CD14-positive monocyte (primary cell): ENCODE measurements at regions not wholly inside any gene's neighbourhood (a gene's known extent, or its start where the extent isn't known, plus 50 kb on each side); places are given as distances from the start of the nearest gene placed in this dataset.

ENCODE experiments used
- DNase-seq, 3 donors: peaks; one replicate each; pipeline ENCODE4 v3.0.0-alpha.2; 2011 to 2022
- H2AFZ ChIP-seq: 2 replicates; pipeline ENCODE4 v1.6.0; 2012; ENCODE audit warnings: mild to moderate bottlenecking, low read depth, low read length, inconsistent platforms; ENCODE audit not compliant: insufficient read depth, poor library complexity, severe bottlenecking
- H3K27ac ChIP-seq, 2 donors: 1 replicate in 1 of 2; 2 replicates in 1 of 2; pipeline ENCODE4 v1.5.1; 2012 to 2013; ENCODE audit warnings: low read length in 2 of 2, control low read depth in 1 of 2, inconsistent platforms in 1 of 2, low read depth in 1 of 2, mild to moderate bottlenecking in 1 of 2
- H3K27me3 ChIP-seq, 2 donors: one replicate each; pipeline versions ENCODE4 v1.6.0 to v1.6.1; 2011 to 2013; ENCODE audit warnings: low read length in 2 of 2; ENCODE audit not compliant: control insufficient read depth in 2 of 2, insufficient read depth in 2 of 2
- H3K36me3 ChIP-seq, 2 donors: replicated peaks in 1 of 2; 1 replicate in 1 of 2; 2 replicates in 1 of 2; pipeline versions ENCODE4 v1.5.1 to v1.6.1; 2012 to 2013; ENCODE audit warnings: low read length in 2 of 2, control low read depth in 1 of 2, inconsistent platforms in 1 of 2, mild to moderate bottlenecking in 1 of 2; ENCODE audit not compliant: insufficient read depth in 2 of 2, control insufficient read depth in 1 of 2
- H3K4me1 ChIP-seq, 2 donors: 1 replicate in 1 of 2; 2 replicates in 1 of 2; pipeline versions ENCODE4 v1.5.1 to v1.6.1; 2012 to 2013; ENCODE audit warnings: low read length in 2 of 2, control low read depth in 1 of 2, inconsistent platforms in 1 of 2, mild to moderate bottlenecking in 1 of 2, moderate library complexity in 1 of 2; ENCODE audit not compliant: insufficient read depth in 2 of 2, control insufficient read depth in 1 of 2
- H3K4me2 ChIP-seq: replicated peaks from 2 replicates; pipeline ENCODE3; 2012; ENCODE audit warnings: low read length, moderate library complexity, mild to moderate bottlenecking; ENCODE audit not compliant: poor library complexity, severe bottlenecking; ENCODE audit errors: extremely low read depth
- H3K4me3 ChIP-seq, 3 experiments: fragments of 200-600 bp in 1 of 3; sonication (generic) in 1 of 3; replicated peaks in 1 of 3; 1 replicate in 2 of 3; 2 replicates in 1 of 3; pipeline ENCODE4 v1.5.1; 2011 to 2013; ENCODE audit warnings: low read length in 3 of 3, mild to moderate bottlenecking in 3 of 3, control low read depth in 2 of 3, low read depth in 2 of 3, inconsistent platforms in 1 of 3, moderate library complexity in 1 of 3
- H3K79me2 ChIP-seq: 2 replicates; pipeline ENCODE4 v1.6.0; 2012; ENCODE audit warnings: mild to moderate bottlenecking, control low read depth, inconsistent platforms, low read length, moderate library complexity; ENCODE audit not compliant: insufficient read depth
- H3K9ac ChIP-seq: 2 replicates; pipeline ENCODE4 v1.6.0; 2017; ENCODE audit warnings: low read length, mild to moderate bottlenecking; ENCODE audit not compliant: insufficient read depth, poor library complexity, severe bottlenecking
- H3K9me3 ChIP-seq, 2 donors: replicated peaks in 1 of 2; 1 replicate in 1 of 2; 2 replicates in 1 of 2; pipeline versions ENCODE4 v1.5.1 to v1.6.1; 2012 to 2013; ENCODE audit warnings: low read length in 2 of 2, control low read depth in 1 of 2; ENCODE audit not compliant: control insufficient read depth in 1 of 2, insufficient read depth in 1 of 2
- H4K20me1 ChIP-seq: 2 replicates; pipeline ENCODE4 v1.6.0; 2012; ENCODE audit warnings: mild to moderate bottlenecking, low read length, control low read depth, moderate library complexity; ENCODE audit not compliant: insufficient read depth
- H3K27ac Mint-ChIP-seq, 7 donors: one replicate each; pipeline ENCODE4 v1.8.0; 2020; ENCODE audit warnings: mild to moderate bottlenecking in 7 of 7, mixed read lengths in 7 of 7, moderate library complexity in 6 of 7, inconsistent platforms in 2 of 7
- H3K27me3 Mint-ChIP-seq, 3 donors: one replicate each; pipeline ENCODE4 v1.8.0; 2021 to 2022; ENCODE audit warnings: low read depth in 3 of 3, mild to moderate bottlenecking in 3 of 3, mixed read lengths in 3 of 3, moderate library complexity in 3 of 3, inconsistent platforms in 1 of 3
- H3K36me3 Mint-ChIP-seq, 2 donors: one replicate each; pipeline ENCODE4 v1.8.0; 2020; ENCODE audit warnings: mixed read lengths in 2 of 2, inconsistent platforms in 1 of 2, mild to moderate bottlenecking in 1 of 2
- H3K4me1 Mint-ChIP-seq: one replicate; pipeline ENCODE4 v1.8.0; 2020; ENCODE audit warnings: mild to moderate bottlenecking, mixed read lengths
- H3K4me3 Mint-ChIP-seq, 2 donors: one replicate each; pipeline ENCODE4 v1.8.0; 2020; ENCODE audit warnings: mild to moderate bottlenecking in 2 of 2, mixed read lengths in 2 of 2, moderate library complexity in 1 of 2
- H3K9me3 Mint-ChIP-seq, 7 donors: one replicate each; pipeline ENCODE4 v1.8.0; 2020 to 2022; ENCODE audit warnings: mixed read lengths in 7 of 7, mild to moderate bottlenecking in 6 of 7, moderate library complexity in 6 of 7, inconsistent platforms in 2 of 7
- CTCF ChIP-seq: fragments of 200-600 bp; IDR thresholded peaks from one replicate; pipeline ENCODE4 v1.8.0; 2022; ENCODE audit warnings: antibody characterized with exemption, mild to moderate bottlenecking
- WGBS: methylation state at CpG from one replicate; pipeline ENCODE4 v1.1.5; 2013; ENCODE audit warnings: missing lambda C conversion rate; ENCODE audit not compliant: insufficient coverage; 5-methylcytosine and 5-hydroxymethylcytosine counted together
- intact Hi-C, 2 donors: fragments of 100-400 bp; cut with micrococcal nuclease; formaldehyde crosslinking; loops; one replicate each; pipeline versions ENCODE4 v1.15.0 to v1.15.1; 2023

- H3K9ac ChIP-seq: no peak overlapping the region
- TF ChIP-seq CTCF: no peak
- no peaks in the 10 kb centered on the region for H4K20me1 ChIP-seq
- no peaks in the 10 kb centered on the region for H3K4me1 ChIP-seq
- no peaks in the 10 kb centered on the region for H3K27me3 ChIP-seq
- no peaks in the 10 kb centered on the region for H3K36me3 Mint-ChIP-seq
- no peaks in the 10 kb centered on the region for H3K27me3 Mint-ChIP-seq
- no peak overlapping the region for H3K4me2 ChIP-seq
- DNase-seq: no peak
- peaks cover 8% of the 10 kb centered on the region for H3K4me1 Mint-ChIP-seq
- no peak overlapping the region for H3K4me3 ChIP-seq
- H3K79me2 ChIP-seq: no peaks in the 10 kb centered on the region
- H3K27ac ChIP-seq: no peak overlapping the region
- 100% methylated on average over 1 of the region's 4 CpGs for WGBS
- intact Hi-C loops: no loop called here
- H2AFZ ChIP-seq: no peak overlapping the region
- no peak overlapping the region for H3K27ac Mint-ChIP-seq
- peaks cover 17 to 35% (median 24%) of the 10 kb centered on the region in 7 donors for H3K9me3 Mint-ChIP-seq
- H3K4me3 Mint-ChIP-seq: no peak overlapping the region
- no peaks in the 10 kb centered on the region for H3K36me3 ChIP-seq
- peaks cover 23 to 40% of the 10 kb centered on the region in 2 donors for H3K9me3 ChIP-seq
Observed at GRCh38 chr3:154571553-154572226, 141.7 kb upstream of the GPR149 start.

DNA sequence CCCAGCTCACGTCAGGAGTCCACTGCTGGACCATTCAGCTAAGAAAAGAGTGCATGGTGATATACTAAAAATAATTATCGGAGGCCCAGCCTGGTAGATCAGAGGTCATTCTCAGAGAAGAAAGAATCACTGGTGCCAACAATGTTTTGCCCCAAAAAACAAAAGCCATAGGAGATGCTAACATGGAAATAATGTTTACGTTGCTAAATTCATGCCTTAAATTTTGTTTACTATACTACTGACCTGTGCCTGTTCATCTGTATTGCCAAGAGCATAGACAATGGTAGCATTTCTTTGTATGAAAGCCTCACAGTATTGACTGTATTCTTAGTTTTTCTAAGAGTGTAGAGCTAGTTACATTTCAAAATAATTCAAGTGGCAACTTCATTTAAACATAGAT lies 138.1 kb upstream of the GPR149 start:
- no peak for DNase-seq
- no peaks in the 10 kb centered on the region for H3K27me3 ChIP-seq
- WGBS: 80% methylated on average over 1 of the region's 3 CpGs
- no peaks in the 10 kb centered on the region for H3K36me3 ChIP-seq
- H3K79me2 ChIP-seq: no peaks in the 10 kb centered on the region
- peaks cover 3 to 6% of the 10 kb centered on the region in 2 donors for H3K9me3 ChIP-seq
- Mint-ChIP-seq H3K27me3 (no peaks in the 10 kb centered on the region), H3K4me3 (no peak overlapping the region), H3K27ac (no peak overlapping the region), H3K4me1 (peaks cover 11% of the 10 kb centered on the region), H3K36me3 (no peaks in the 10 kb centered on the region), H3K9me3 (peaks cover 0 to 10% (median 7%) of the 10 kb centered on the region in 7 donors)
- H3K9ac ChIP-seq: no peak overlapping the region
- no peak overlapping the region for H3K4me2 ChIP-seq
- no peak for TF ChIP-seq CTCF
- intact Hi-C loops: no loop called here
- H4K20me1 ChIP-seq: no peaks in the 10 kb centered on the region
- H3K4me3 ChIP-seq: no peak overlapping the region
- H3K27ac ChIP-seq: no peak overlapping the region
- no peak overlapping the region for H2AFZ ChIP-seq
- no peaks in the 10 kb centered on the region for H3K4me1 ChIP-seq
